HG03025 (cell line): ENCODE measurements at regions not wholly inside any gene's neighbourhood (a gene's known extent, or its start where the extent isn't known, plus 50 kb on each side); places are given as distances from the start of the nearest gene placed in this dataset.
"Not testable (repeated sequence)": the region's sequence is repeated elsewhere in the genome, so short reads cannot be mapped to it uniquely, and the experiment has no call there.

ENCODE experiments used
- ATAC-seq: cut with Tn5 transposase; IDR thresholded peaks from one replicate; pipeline ENCODE4 v1.9.1; 2021; ENCODE audit warnings: mild to moderate bottlenecking, moderate library complexity; ENCODE audit not compliant: unreplicated experiment, low FRiP score

GRCh38 chr10:53664282-53665019, 891.9 kb upstream of the MBL2 start:
- no peak for ATAC-seq

GRCh38 chr10:53650794-53651193, 878.2 kb upstream of the MBL2 start:
- ATAC-seq = no peak

GRCh38 chr10:53647221-53647620, 874.6 kb upstream of the MBL2 start:
- not testable (repeated sequence) for ATAC-seq

- ATAC-seq = no peak
Observed at GRCh38 chr10:53646525-53646924, 873.9 kb upstream of the MBL2 start.

GRCh38 chr10:53645951-53646350, 873.4 kb upstream of the MBL2 start:
- ATAC-seq = no peak

GRCh38 chr10:53638006-53638405, 865.4 kb upstream of the MBL2 start:
- ATAC-seq = no peak

- ATAC-seq = no peak
Observed at GRCh38 chr10:53624722-53625121, 852.1 kb upstream of the MBL2 start.

GRCh38 chr10:53622201-53622600, 849.6 kb upstream of the MBL2 start:
- no peak for ATAC-seq

GRCh38 chr10:53619671-53620070, 847.1 kb upstream of the MBL2 start:
- no peak for ATAC-seq

GRCh38 chr10:53607691-53608090, 835.1 kb upstream of the MBL2 start:
- ATAC-seq = no peak

GRCh38 chr10:53606981-53607380, 834.4 kb upstream of the MBL2 start:
- no peak for ATAC-seq

GRCh38 chr10:53601260-53601875, 828.8 kb upstream of the MBL2 start:
- no peak for ATAC-seq

GRCh38 chr10:53598914-53599313, 826.3 kb upstream of the MBL2 start:
- no peak for ATAC-seq

GRCh38 chr10:53597835-53598251, 825.3 kb upstream of the MBL2 start:
- ATAC-seq = no peak

GRCh38 chr10:53580465-53580864, 807.9 kb upstream of the MBL2 start:
- ATAC-seq = no peak

GRCh38 chr10:53579773-53580172, 807.2 kb upstream of the MBL2 start:
- no peak for ATAC-seq

GRCh38 chr10:53574024-53574423, 801.4 kb upstream of the MBL2 start:
- ATAC-seq = no peak

- ATAC-seq = no peak
Observed at GRCh38 chr10:53573498-53573897, 800.9 kb upstream of the MBL2 start.

- no peak for ATAC-seq
Observed at GRCh38 chr10:53572799-53573198, 800.2 kb upstream of the MBL2 start.

- no peak for ATAC-seq
Observed at GRCh38 chr10:53570221-53570620, 797.6 kb upstream of the MBL2 start.

- no peak for ATAC-seq
Observed at GRCh38 chr10:53569455-53569854, 796.9 kb upstream of the MBL2 start.

GRCh38 chr10:53548664-53549063, 776.1 kb upstream of the MBL2 start:
- no peak for ATAC-seq
